ENCODE measurements at regions not wholly inside any gene's neighbourhood (a gene's known extent, or its start where the extent isn't known, plus 50 kb on each side); places are given as distances from the start of the nearest gene placed in this dataset.
A peak's percentile ranks its signal among the peaks of the same experiment; 100 is the strongest.

DNA sequence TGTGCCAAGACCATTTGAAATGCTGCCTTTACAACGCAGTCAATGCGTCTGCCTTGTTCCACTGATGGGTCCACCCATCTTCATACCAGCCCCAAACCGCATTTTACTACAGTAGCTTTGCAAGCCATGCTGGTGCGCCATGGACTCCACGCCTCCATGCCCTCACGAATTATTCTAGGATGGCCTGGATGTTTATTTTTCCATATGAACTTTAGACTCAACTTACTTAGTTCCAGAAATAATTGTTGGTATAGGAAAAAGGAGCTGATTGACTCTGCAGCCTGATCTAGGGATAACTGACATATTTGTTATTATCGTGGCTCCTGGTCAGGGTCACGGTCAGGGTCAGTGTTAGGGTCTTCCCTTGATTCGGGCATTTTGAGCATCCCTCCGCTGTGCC, 70.0 kb upstream of the ZNF469 start:
- TF ChIP-seq CTCF (IDR thresholded peaks at IDR 0.05) (no peak), POLR2A (IDR thresholded peaks at IDR 0.05) (no peak)
- H3K4me3 ChIP-seq, result no peak overlapping the region
- H3K36me3 ChIP-seq, result no peaks in the 10 kb centered on the region
- peaks cover 49% of the 10 kb centered on the region for H3K27me3 ChIP-seq
- no peaks in the 10 kb centered on the region for H3K9me3 ChIP-seq
- no peak overlapping the region for H3K27ac ChIP-seq
- 88 to 89% methylated on average over 9 to 10 of the region's 10 CpGs for WGBS, 2 donors (ENCODE audit: low coverage in 1 of 2)
- no peak for ATAC-seq
- H3K4me1 ChIP-seq, result peaks cover 0 to 6% (median 0%) of the 10 kb centered on the region in 3 donors

DNA sequence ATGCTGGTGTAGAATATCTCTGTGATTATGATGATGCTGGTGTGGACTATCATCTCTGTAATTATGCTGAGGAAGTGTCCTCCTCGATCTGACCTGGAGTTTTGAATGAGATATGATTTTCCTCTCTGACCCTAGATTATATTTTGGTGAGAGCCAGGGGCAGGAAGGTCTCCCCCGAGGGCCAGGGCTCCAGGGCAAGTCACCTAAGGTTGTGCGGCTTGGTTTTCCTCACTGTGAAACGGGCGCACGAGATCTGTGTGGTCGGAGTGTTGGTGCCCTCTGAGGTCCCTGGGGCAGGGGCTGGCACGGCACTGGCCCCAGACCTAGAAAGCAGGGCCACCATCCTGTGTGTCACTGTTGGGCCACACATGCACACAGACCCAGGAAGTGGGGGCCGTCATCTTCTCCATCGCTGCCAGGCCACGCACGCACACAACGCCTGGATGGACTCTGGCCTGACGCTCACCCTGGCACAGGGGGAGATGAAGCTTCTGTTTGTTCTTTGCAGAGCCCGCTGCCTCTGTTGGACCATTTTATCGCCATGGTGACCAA, 67.7 kb upstream of the ZNF469 start:
- no peaks in the 10 kb centered on the region for H3K9me3 ChIP-seq
- H3K4me1 ChIP-seq, result peaks cover 0 to 6% (median 0%) of the 10 kb centered on the region in 3 donors
- peaks cover 50% of the 10 kb centered on the region for H3K27me3 ChIP-seq
- ATAC-seq, result no peak
- no peak overlapping the region for H3K4me3 ChIP-seq
- H3K27ac ChIP-seq, result no peak overlapping the region
- TF ChIP-seq POLR2A (IDR thresholded peaks at IDR 0.05) (no peak), EP300 (IDR thresholded peaks at IDR 0.05) (no peak), POLR2AphosphoS5 (IDR thresholded peaks at IDR 0.05) (no peak), CTCF (IDR thresholded peaks at IDR 0.05) (no peak)
- WGBS, 2 donors (ENCODE audit: low coverage in 1 of 2), result 50 to 100% methylated on average over 1 to 4 of the region's 16 CpGs
- H3K36me3 ChIP-seq, result no peaks in the 10 kb centered on the region

GRCh38 chr16:88315543-88316105, 67.1 kb upstream of the ZNF469 start:
- peak; percentile 74 for ATAC-seq
- Histone ChIP-seq H3K27ac (no peak overlapping the region), H3K4me3 (no peak overlapping the region)

GRCh38 chr16:88316151-88316550, 66.6 kb upstream of the ZNF469 start:
- Histone ChIP-seq H3K4me3 (no peak overlapping the region), H3K27ac (no peak overlapping the region), H3K36me3 (no peaks in the 10 kb centered on the region), H3K9me3 (no peaks in the 10 kb centered on the region), H3K27me3 (peaks cover 43% of the 10 kb centered on the region), H3K4me1 (peaks cover 0 to 6% (median 0%) of the 10 kb centered on the region in 3 donors)
- no peak for ATAC-seq
- TF ChIP-seq CTCF (IDR thresholded peaks at IDR 0.05) (no peak), POLR2A (IDR thresholded peaks at IDR 0.05) (no peak), POLR2AphosphoS5 (IDR thresholded peaks at IDR 0.05) (no peak), EP300 (IDR thresholded peaks at IDR 0.05) (no peak)
- WGBS, 2 donors (ENCODE audit: low coverage in 1 of 2), result 74 to 89% methylated on average over 5 to 7 of the region's 17 CpGs

More at GRCh38 chr16:88315543-88316105, 67.1 kb upstream of the ZNF469 start:
- Histone ChIP-seq H3K4me1 (peaks cover 0 to 6% (median 0%) of the 10 kb centered on the region in 3 donors), H3K27me3 (peaks cover 49% of the 10 kb centered on the region), H3K9me3 (no peaks in the 10 kb centered on the region), H3K36me3 (no peaks in the 10 kb centered on the region)
- no peak for TF ChIP-seq EP300 (IDR thresholded peaks at IDR 0.05)
- no peak for TF ChIP-seq POLR2AphosphoS5 (IDR thresholded peaks at IDR 0.05)
- no peak for TF ChIP-seq CTCF (IDR thresholded peaks at IDR 0.05)
- TF ChIP-seq POLR2A (IDR thresholded peaks at IDR 0.05), result no peak
- WGBS, 2 donors (ENCODE audit: low coverage in 1 of 2), result 30% methylated on average over 2 of the region's 20 CpGs; no CpG with 5 or more reads in 1 of the 2 donors

- Histone ChIP-seq H3K4me3 (no peak overlapping the region), H3K9me3 (no peaks in the 10 kb centered on the region), H3K36me3 (no peaks in the 10 kb centered on the region), H3K4me1 (peaks cover 0 to 6% (median 0%) of the 10 kb centered on the region in 3 donors), H3K27me3 (peaks cover 39% of the 10 kb centered on the region), H3K27ac (no peak overlapping the region)
- no peak for TF ChIP-seq POLR2A (IDR thresholded peaks at IDR 0.05)
- no peak for TF ChIP-seq CTCF (IDR thresholded peaks at IDR 0.05)
- TF ChIP-seq EP300 (IDR thresholded peaks at IDR 0.05), result no peak
- TF ChIP-seq POLR2AphosphoS5 (IDR thresholded peaks at IDR 0.05), result no peak
- 57% methylated on average over 7 of the region's 18 CpGs; no CpG with 5 or more reads in 1 of the 2 donors for WGBS, 2 donors (ENCODE audit: low coverage in 1 of 2)
- no peak for ATAC-seq
Measured at GRCh38 chr16:88316941-88317612, 65.7 kb upstream of the ZNF469 start.
